Activated CD4-positive, CD25-positive, alpha-beta regulatory T cell treated with anti-CD3 and anti-CD28 coated beads, Interleukin-2, amount 50 U/mL, for 16 hours (primary cell): ENCODE measurements at regions not wholly inside any gene's neighbourhood (a gene's known extent, or its start where the extent isn't known, plus 50 kb on each side); places are given as distances from the start of the nearest gene placed in this dataset.

Source experiments
- DNase-seq: peaks from one replicate; pipeline ENCODE4 v3.0.0-alpha.2; 2020; ENCODE audit warnings: low read depth, low spot score

GRCh38 chr10:69684020-69684980, 54.3 kb downstream of the FAM241B start:
- DNase-seq: no peak

- no peak for DNase-seq
Measured at GRCh38 chr10:69684981-69685353, 54.9 kb downstream of the FAM241B start.

- no peak for DNase-seq
Measured at GRCh38 chr10:69685426-69685801, 55.4 kb downstream of the FAM241B start.

GRCh38 chr10:69685802-69686585, 55.9 kb downstream of the FAM241B start:
- no peak for DNase-seq

- DNase-seq: no peak
Measured at GRCh38 chr10:69686866-69687265, 56.8 kb downstream of the FAM241B start.

- DNase-seq: no peak
Measured at GRCh38 chr10:69687426-69687825, 57.4 kb downstream of the FAM241B start.

GRCh38 chr10:69692267-69692666, 62.2 kb downstream of the FAM241B start:
- no peak for DNase-seq

- no peak for DNase-seq
Measured at GRCh38 chr10:69692891-69693290, 62.8 kb downstream of the FAM241B start.

GRCh38 chr10:69693886-69694285, 63.8 kb downstream of the FAM241B start:
- DNase-seq: no peak

GRCh38 chr10:69696073-69696731, 66.2 kb downstream of the FAM241B start:
- DNase-seq: no peak

GRCh38 chr10:69697006-69697405, 67.0 kb downstream of the FAM241B start:
- no peak for DNase-seq

GRCh38 chr10:69703256-69703655, 73.2 kb downstream of the FAM241B start:
- no peak for DNase-seq

GRCh38 chr10:69703766-69704630, 74.0 kb downstream of the FAM241B start:
- DNase-seq: no peak

GRCh38 chr10:69709366-69709941, 79.4 kb downstream of the FAM241B start:
- no peak for DNase-seq

- DNase-seq: no peak
Measured at GRCh38 chr10:69710008-69710888, 80.2 kb downstream of the FAM241B start.

- DNase-seq: no peak
Measured at GRCh38 chr10:69712342-69712741, 82.3 kb downstream of the FAM241B start.

GRCh38 chr10:69714572-69714971, 84.5 kb downstream of the FAM241B start:
- DNase-seq: no peak

GRCh38 chr10:69715156-69715898, 85.3 kb downstream of the FAM241B start:
- DNase-seq: no peak
